ENCODE measurements at regions not wholly inside any gene's neighbourhood (a gene's known extent, or its start where the extent isn't known, plus 50 kb on each side); places are given as distances from the start of the nearest gene placed in this dataset.

DNA sequence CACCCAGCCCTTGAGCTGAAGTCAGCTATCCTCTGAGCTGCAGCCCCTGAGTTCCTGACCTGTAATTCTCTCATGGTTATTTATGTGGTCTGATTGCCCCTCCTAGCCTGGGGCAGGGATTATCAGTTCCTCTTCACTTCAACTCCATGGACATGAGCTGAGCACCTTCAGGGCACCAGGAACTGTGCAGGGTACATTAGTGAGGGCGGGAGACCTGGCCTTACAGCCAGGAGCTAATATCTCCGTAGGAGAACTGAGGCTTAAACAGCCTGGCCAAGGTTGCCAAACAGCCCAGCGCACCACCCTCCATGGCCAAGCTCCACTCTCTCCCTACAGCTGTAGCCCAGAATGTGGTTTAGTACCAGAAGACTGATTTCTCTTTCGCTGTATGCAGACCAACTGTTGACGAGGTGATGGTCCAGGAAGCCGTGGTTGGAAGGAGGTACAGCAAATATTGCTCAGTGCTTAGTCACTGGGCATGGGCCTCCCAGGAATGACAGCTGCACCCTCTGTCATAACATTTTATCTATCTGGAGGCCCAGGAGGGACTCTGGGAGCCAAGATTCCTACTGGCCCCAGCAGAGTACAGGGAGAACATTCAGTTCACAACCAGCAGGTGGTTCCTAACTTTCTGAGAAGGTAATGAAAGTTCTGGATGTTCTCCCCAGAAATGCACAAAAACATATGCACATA is 228.7 kb upstream of the SIX2 start:
- TF ChIP-seq, protein P1, sequence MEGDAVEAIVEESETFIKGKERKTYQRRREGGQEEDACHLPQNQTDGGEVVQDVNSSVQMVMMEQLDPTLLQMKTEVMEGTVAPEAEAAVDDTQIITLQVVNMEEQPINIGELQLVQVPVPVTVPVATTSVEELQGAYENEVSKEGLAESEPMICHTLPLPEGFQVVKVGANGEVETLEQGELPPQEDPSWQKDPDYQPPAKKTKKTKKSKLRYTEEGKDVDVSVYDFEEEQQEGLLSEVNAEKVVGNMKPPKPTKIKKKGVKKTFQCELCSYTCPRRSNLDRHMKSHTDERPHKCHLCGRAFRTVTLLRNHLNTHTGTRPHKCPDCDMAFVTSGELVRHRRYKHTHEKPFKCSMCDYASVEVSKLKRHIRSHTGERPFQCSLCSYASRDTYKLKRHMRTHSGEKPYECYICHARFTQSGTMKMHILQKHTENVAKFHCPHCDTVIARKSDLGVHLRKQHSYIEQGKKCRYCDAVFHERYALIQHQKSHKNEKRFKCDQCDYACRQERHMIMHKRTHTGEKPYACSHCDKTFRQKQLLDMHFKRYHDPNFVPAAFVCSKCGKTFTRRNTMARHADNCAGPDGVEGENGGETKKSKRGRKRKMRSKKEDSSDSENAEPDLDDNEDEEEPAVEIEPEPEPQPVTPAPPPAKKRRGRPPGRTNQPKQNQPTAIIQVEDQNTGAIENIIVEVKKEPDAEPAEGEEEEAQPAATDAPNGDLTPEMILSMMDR (IDR thresholded peaks at IDR 0.05; ENCODE audit: low read length): no peak
- no peak for TF ChIP-seq EZH2 (IDR thresholded peaks at IDR 0.05; ENCODE audit: borderline replicate concordance, low read length)

Data from OCI-LY1 (cell line).